ENCODE measurements at regions not wholly inside any gene's neighbourhood (a gene's known extent, or its start where the extent isn't known, plus 50 kb on each side); places are given as distances from the start of the nearest gene placed in this dataset.
A peak's percentile ranks its signal among the peaks of the same experiment; 100 is the strongest.

GRCh38 chr2:62596061-62596921 lies 90.3 kb upstream of the TMEM17 start:
- no peak for DNase-seq
- intact Hi-C loops (cut with DNase I): no loop called here

GRCh38 chr2:62595474-62595873 lies 89.5 kb upstream of the TMEM17 start:
- no peak for DNase-seq
- intact Hi-C loops (cut with DNase I): no loop called here

- intact Hi-C loops (cut with DNase I): no loop called here
- no peak for DNase-seq
These were observed 87.8 kb upstream of the TMEM17 start for GRCh38 chr2:62593825-62594224.

- intact Hi-C loops (cut with DNase I): no loop called here
- DNase-seq: no peak
These were observed 85.5 kb upstream of the TMEM17 start for GRCh38 chr2:62591491-62591890.

GRCh38 chr2:62589691-62590356 lies 83.8 kb upstream of the TMEM17 start:
- intact Hi-C loops (cut with DNase I): no loop called here
- peak in 3 of 10 donors; percentile 25 to 86 (median 40) for DNase-seq

- peak in 1 of 10 donors; percentile 54 for DNase-seq
- intact Hi-C loops (cut with DNase I): no loop called here
These were observed 81.6 kb upstream of the TMEM17 start for GRCh38 chr2:62587592-62587991.

GRCh38 chr2:62586981-62587380 lies 81.0 kb upstream of the TMEM17 start:
- no peak for DNase-seq

GRCh38 chr2:62578803-62579640 lies 73.0 kb upstream of the TMEM17 start:
- no peak for DNase-seq
- intact Hi-C loops (cut with DNase I): no loop called here

More at GRCh38 chr2:62586981-62587380, 81.0 kb upstream of the TMEM17 start:
- intact Hi-C loops (cut with DNase I): no loop called here

- intact Hi-C loops (cut with DNase I): no loop called here
- DNase-seq: no peak
These were observed 72.2 kb upstream of the TMEM17 start for GRCh38 chr2:62577994-62578781.

- intact Hi-C loops (cut with DNase I): no loop called here
- no peak for DNase-seq
These were observed 70.4 kb upstream of the TMEM17 start for GRCh38 chr2:62576276-62576939.

GRCh38 chr2:62573936-62574335 lies 67.9 kb upstream of the TMEM17 start:
- DNase-seq: no peak
- intact Hi-C loops (cut with DNase I): no loop called here

- no peak for DNase-seq
- intact Hi-C loops (cut with DNase I): no loop called here
These were observed 67.2 kb upstream of the TMEM17 start for GRCh38 chr2:62573137-62573731.

- intact Hi-C loops (cut with DNase I): no loop called here
- DNase-seq: peak in 8 of 10 donors; percentile 17 to 90 (median 42)
These were observed 65.1 kb upstream of the TMEM17 start for GRCh38 chr2:62570861-62571698.

- intact Hi-C loops (cut with DNase I): no loop called here
- peak in 2 of 10 donors; percentile 73 to 77 for DNase-seq
These were observed 64.2 kb upstream of the TMEM17 start for GRCh38 chr2:62569907-62570841.

GRCh38 chr2:62568983-62569837 lies 63.2 kb upstream of the TMEM17 start:
- intact Hi-C loops (cut with DNase I): no loop called here
- DNase-seq: no peak

GRCh38 chr2:62568074-62568473 lies 62.1 kb upstream of the TMEM17 start:
- intact Hi-C loops (cut with DNase I): no loop called here
- no peak for DNase-seq
